ENCODE measurements at regions not wholly inside any gene's neighbourhood (a gene's known extent, or its start where the extent isn't known, plus 50 kb on each side); places are given as distances from the start of the nearest gene placed in this dataset.
"Not testable (repeated sequence)": the region's sequence is repeated elsewhere in the genome, so short reads cannot be mapped to it uniquely, and the experiment has no call there.

GRCh38 chr4:72875138-72875537, 194.4 kb downstream of the COX18 start:
- DNase-seq = no peak

- no peak for DNase-seq
Measured at GRCh38 chr4:72864898-72865297, 204.6 kb downstream of the COX18 start.

- DNase-seq = not testable (repeated sequence)
Measured at GRCh38 chr4:72864277-72864676, 205.2 kb downstream of the COX18 start.

GRCh38 chr4:72860766-72861165, 208.8 kb downstream of the COX18 start:
- no peak for DNase-seq

GRCh38 chr4:72858328-72858727, 211.2 kb downstream of the COX18 start:
- no peak for DNase-seq

GRCh38 chr4:72857787-72858186, 211.7 kb downstream of the COX18 start:
- no peak for DNase-seq

GRCh38 chr4:72857216-72857615, 212.3 kb downstream of the COX18 start:
- no peak for DNase-seq

- peak in 1 of 2 donors; percentile 28 for DNase-seq
Measured at GRCh38 chr4:72846280-72847111, 223.0 kb downstream of the COX18 start.

- no peak for DNase-seq
Measured at GRCh38 chr4:72843466-72843865, 226.1 kb downstream of the COX18 start.

- DNase-seq = no peak
Measured at GRCh38 chr4:72842323-72842722, 227.2 kb downstream of the COX18 start.

- DNase-seq = not testable (repeated sequence)
Measured at GRCh38 chr4:72840166-72840565, 229.3 kb downstream of the COX18 start.

GRCh38 chr4:72828864-72829263, 240.7 kb downstream of the COX18 start:
- no peak for DNase-seq

GRCh38 chr4:72827968-72828367, 241.5 kb downstream of the COX18 start:
- no peak for DNase-seq

GRCh38 chr4:72820107-72820506, 249.4 kb downstream of the COX18 start:
- DNase-seq = no peak

- DNase-seq = no peak
Measured at GRCh38 chr4:72817012-72817411, 248.0 kb upstream of the ADAMTS3 start.

GRCh38 chr4:72814241-72814640, 245.2 kb upstream of the ADAMTS3 start:
- no peak for DNase-seq

- no peak for DNase-seq
Measured at GRCh38 chr4:72809208-72809607, 240.2 kb upstream of the ADAMTS3 start.

GRCh38 chr4:72805284-72805683, 236.3 kb upstream of the ADAMTS3 start:
- DNase-seq = no peak

GRCh38 chr4:72797486-72797885, 228.5 kb upstream of the ADAMTS3 start:
- DNase-seq = no peak

- DNase-seq = no peak
Measured at GRCh38 chr4:72791054-72791453, 222.0 kb upstream of the ADAMTS3 start.

- no peak for DNase-seq
Measured at GRCh38 chr4:72786401-72786990, 217.5 kb upstream of the ADAMTS3 start.

- DNase-seq = no peak
Measured at GRCh38 chr4:72779241-72779640, 210.2 kb upstream of the ADAMTS3 start.

GRCh38 chr4:72777436-72777835, 208.4 kb upstream of the ADAMTS3 start:
- no peak for DNase-seq

- DNase-seq = no peak
Measured at GRCh38 chr4:72770708-72771107, 201.7 kb upstream of the ADAMTS3 start.
